Spleen (tissue), 7 donors: ENCODE measurements at regions not wholly inside any gene's neighbourhood (a gene's known extent, or its start where the extent isn't known, plus 50 kb on each side); places are given as distances from the start of the nearest gene placed in this dataset.

Source experiments
- CTCF ChIP-seq, 11 experiments: fragments of 200-600 bp in 7 of 11; fragments of 450-650 bp in 4 of 11; sonication (generic) in 4 of 11; IDR thresholded peaks in 8 of 11; conservative IDR thresholded peaks in 3 of 11; 1 replicate in 7 of 11; 2 replicates in 4 of 11; pipeline versions ENCODE4 v1.4.0 to v1.8.0; 2016 to 2021; ENCODE audit warnings: antibody characterized with exemption in 11 of 11, inconsistent platforms in 4 of 11, mild to moderate bottlenecking in 1 of 11
- POLR2A ChIP-seq, 3 donors: fragments of 450-650 bp; IDR thresholded peaks; one replicate each; pipeline ENCODE4 v1.5.1; 2017; ENCODE audit warnings: antibody characterized with exemption in 3 of 3, mild to moderate bottlenecking in 1 of 3
- POLR2AphosphoS5 ChIP-seq, 3 donors: sonication (generic); formaldehyde crosslinking; IDR thresholded peaks; one replicate each; pipeline ENCODE4 v1.5.1; 2017; ENCODE audit warnings: antibody characterized with exemption in 3 of 3
- donor health status: DM: no; HTN: no; CAD: no; lungs with moderate emphysema.
- donor health status: DM: no; HTN: no; CAD: no.
- donor health status: DM: no; HTN: no; CAD: no.

DNA sequence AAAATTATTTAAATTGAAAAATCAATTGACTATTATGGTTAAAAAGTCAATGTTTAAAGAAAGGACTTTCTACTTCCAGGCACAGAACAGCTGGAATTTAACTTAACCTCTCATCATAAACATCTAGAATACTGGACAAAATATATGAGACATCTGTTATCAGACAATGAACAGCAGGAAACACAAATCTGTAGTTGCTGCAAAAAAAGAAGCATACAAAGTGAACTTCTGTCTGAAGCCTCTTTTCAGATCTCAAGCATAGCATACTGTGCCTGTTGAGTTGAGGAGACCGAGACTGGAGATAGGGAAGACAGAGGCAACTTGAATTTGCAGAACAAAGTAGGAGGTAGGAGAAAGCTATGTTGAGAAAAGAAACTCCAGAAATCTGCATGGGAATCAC lies 140.0 kb upstream of the CBLB start:
- TF ChIP-seq POLR2A (IDR thresholded peaks at IDR 0.05) = no peak
- TF ChIP-seq CTCF (IDR thresholded peaks at IDR 0.05 in 8 of 11, conservative IDR thresholded peaks at IDR 0.05 in 3 of 11) = no peak
- no peak for TF ChIP-seq POLR2AphosphoS5 (IDR thresholded peaks at IDR 0.05)
